ENCODE measurements at regions not wholly inside any gene's neighbourhood (a gene's known extent, or its start where the extent isn't known, plus 50 kb on each side); places are given as distances from the start of the nearest gene placed in this dataset.

GRCh38 chr4:144480068-144480467, 165.9 kb upstream of the HHIP start:
- H3K4me3 ChIP-seq (ENCODE audit: low read depth, poor library complexity, severe bottlenecking): no peak overlapping the region
- intact Hi-C loops (cut with DNase I; ENCODE audit: low total_unique reads): no loop called here
- no peak for DNase-seq (ENCODE audit: low spot score in 2 of 2)
- no peak for TF ChIP-seq CTCF (IDR thresholded peaks at IDR 0.05)
- TF ChIP-seq POLR2A (IDR thresholded peaks at IDR 0.05): no peak

GRCh38 chr4:144489831-144490230, 156.1 kb upstream of the HHIP start:
- WGBS, 2 donors: 91% methylated on average over 1 of the region's 1 CpG
- intact Hi-C loops (cut with DNase I; ENCODE audit: low total_unique reads): no loop called here
- TF ChIP-seq CTCF (IDR thresholded peaks at IDR 0.05) (no peak), POLR2A (IDR thresholded peaks at IDR 0.05) (no peak)
- H3K4me3 ChIP-seq (ENCODE audit: low read depth, poor library complexity, severe bottlenecking): no peak overlapping the region
- DNase-seq (ENCODE audit: low spot score in 2 of 2): no peak

- H3K4me3 ChIP-seq (ENCODE audit: low read depth, poor library complexity, severe bottlenecking): no peak overlapping the region
- 64 to 76% methylated on average over 2 of the region's 2 CpGs for WGBS, 2 donors
- DNase-seq (ENCODE audit: low spot score in 2 of 2): no peak
- intact Hi-C loops (cut with DNase I; ENCODE audit: low total_unique reads): no loop called here
- no peak for TF ChIP-seq POLR2A (IDR thresholded peaks at IDR 0.05)
- TF ChIP-seq CTCF (IDR thresholded peaks at IDR 0.05): no peak
Measured at GRCh38 chr4:144494280-144494679, 151.7 kb upstream of the HHIP start.

GRCh38 chr4:144495944-144496343, 150.0 kb upstream of the HHIP start:
- no peak overlapping the region for H3K4me3 ChIP-seq (ENCODE audit: low read depth, poor library complexity, severe bottlenecking)
- TF ChIP-seq POLR2A (IDR thresholded peaks at IDR 0.05): no peak
- TF ChIP-seq CTCF (IDR thresholded peaks at IDR 0.05): no peak
- no peak for DNase-seq (ENCODE audit: low spot score in 2 of 2)
- WGBS, 2 donors: 73 to 77% methylated on average over 2 of the region's 2 CpGs
- intact Hi-C loops (cut with DNase I; ENCODE audit: low total_unique reads): no loop called here

GRCh38 chr4:144499777-144500176, 146.2 kb upstream of the HHIP start:
- DNase-seq (ENCODE audit: low spot score in 2 of 2): no peak
- intact Hi-C loops (cut with DNase I; ENCODE audit: low total_unique reads): no loop called here
- TF ChIP-seq CTCF (IDR thresholded peaks at IDR 0.05) (no peak), POLR2A (IDR thresholded peaks at IDR 0.05) (no peak)
- no peak overlapping the region for H3K4me3 ChIP-seq (ENCODE audit: low read depth, poor library complexity, severe bottlenecking)

- no peak for DNase-seq (ENCODE audit: low spot score in 2 of 2)
- WGBS, 2 donors: 83 to 92% methylated on average over 1 of the region's 1 CpG
- no peak overlapping the region for H3K4me3 ChIP-seq (ENCODE audit: low read depth, poor library complexity, severe bottlenecking)
- intact Hi-C loops (cut with DNase I; ENCODE audit: low total_unique reads): no loop called here
- TF ChIP-seq CTCF (IDR thresholded peaks at IDR 0.05): no peak
- TF ChIP-seq POLR2A (IDR thresholded peaks at IDR 0.05): no peak
Measured at GRCh38 chr4:144501231-144501780, 144.7 kb upstream of the HHIP start.

All from lower leg skin (tissue), 4 donors.